Dedifferentiated amniotic fluid mesenchymal stem cell (primary cell): ENCODE measurements at regions not wholly inside any gene's neighbourhood (a gene's known extent, or its start where the extent isn't known, plus 50 kb on each side); places are given as distances from the start of the nearest gene placed in this dataset.

Experiments used
- DNase-seq: peaks from one replicate; pipeline ENCODE4 v3.0.0-alpha.2; 2016; ENCODE audit errors: extremely low spot score

GRCh38 chr22:44402196-44403111 is 89.7 kb upstream of the SHISAL1 start:
- DNase-seq = no peak

DNA sequence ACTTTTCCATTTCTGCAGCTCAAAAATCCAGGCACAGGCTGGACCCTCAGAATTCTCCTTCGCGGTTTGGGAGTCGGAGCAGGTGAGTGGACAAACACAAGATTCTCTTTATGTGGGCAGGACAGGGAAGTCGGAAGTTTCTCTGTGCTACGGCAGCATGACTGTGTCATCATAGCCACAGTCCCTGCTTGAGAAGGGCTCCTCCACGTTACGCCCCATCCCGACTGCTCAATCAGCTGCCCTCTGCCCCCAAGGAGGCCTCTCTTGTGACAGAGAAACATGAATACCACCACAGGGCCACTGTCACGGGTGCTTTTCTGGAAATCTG is 89.0 kb upstream of the SHISAL1 start:
- DNase-seq = no peak

GRCh38 chr22:44400763-44401060 is 88.0 kb upstream of the SHISAL1 start:
- DNase-seq = no peak

- no peak for DNase-seq
Observed at GRCh38 chr22:44399906-44400762, 87.4 kb upstream of the SHISAL1 start.

DNA sequence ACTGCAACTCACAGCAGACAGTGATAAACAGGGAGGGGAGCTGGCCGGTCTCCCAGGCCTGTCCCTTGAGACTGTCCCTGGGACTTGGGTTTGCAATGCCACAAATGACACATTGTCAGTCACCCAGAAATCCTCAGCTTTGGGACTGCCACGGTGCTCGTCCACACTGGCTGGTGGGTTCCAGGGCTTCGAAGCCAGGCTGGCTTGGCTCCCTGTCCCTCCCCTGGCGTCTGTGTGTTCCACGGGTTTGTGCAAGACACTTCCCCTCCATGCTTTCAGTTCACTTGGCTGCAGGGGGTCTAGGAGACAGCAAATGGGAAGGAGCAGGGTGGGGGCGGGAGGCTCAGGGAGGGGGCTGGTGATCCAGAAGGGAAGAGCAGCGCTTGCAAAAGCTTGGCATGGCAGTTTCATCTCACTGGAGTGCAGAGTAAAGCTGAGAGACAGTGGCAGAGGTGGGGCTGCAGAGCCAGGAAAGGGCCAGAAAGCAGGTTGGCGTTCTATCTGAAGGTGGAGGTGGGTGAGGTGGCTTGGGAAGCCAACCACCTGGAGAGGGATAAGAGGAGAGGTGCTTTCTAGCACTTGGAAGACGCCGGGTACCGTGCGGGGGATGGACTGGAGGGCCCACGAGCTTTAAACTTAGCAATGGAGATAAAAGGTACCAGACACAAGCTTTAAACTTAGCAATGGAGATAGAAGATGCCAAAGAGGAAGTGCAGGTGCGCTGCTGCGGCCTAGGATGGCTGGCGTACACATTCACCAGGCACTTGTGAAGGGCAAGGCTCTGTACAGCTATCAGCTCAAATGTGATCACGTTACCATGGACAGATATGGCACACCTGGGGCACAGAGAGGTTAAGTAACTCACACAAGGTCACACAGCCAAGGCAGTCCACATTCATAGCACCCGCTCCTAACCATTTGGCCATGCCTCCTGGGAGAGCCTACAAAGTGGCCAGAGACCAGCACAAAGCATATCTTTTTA is 86.4 kb upstream of the SHISAL1 start:
- no peak for DNase-seq

GRCh38 chr22:44396727-44397722 is 84.3 kb upstream of the SHISAL1 start:
- DNase-seq = no peak

- DNase-seq = no peak
Observed at GRCh38 chr22:44396021-44396726, 83.4 kb upstream of the SHISAL1 start.

DNA sequence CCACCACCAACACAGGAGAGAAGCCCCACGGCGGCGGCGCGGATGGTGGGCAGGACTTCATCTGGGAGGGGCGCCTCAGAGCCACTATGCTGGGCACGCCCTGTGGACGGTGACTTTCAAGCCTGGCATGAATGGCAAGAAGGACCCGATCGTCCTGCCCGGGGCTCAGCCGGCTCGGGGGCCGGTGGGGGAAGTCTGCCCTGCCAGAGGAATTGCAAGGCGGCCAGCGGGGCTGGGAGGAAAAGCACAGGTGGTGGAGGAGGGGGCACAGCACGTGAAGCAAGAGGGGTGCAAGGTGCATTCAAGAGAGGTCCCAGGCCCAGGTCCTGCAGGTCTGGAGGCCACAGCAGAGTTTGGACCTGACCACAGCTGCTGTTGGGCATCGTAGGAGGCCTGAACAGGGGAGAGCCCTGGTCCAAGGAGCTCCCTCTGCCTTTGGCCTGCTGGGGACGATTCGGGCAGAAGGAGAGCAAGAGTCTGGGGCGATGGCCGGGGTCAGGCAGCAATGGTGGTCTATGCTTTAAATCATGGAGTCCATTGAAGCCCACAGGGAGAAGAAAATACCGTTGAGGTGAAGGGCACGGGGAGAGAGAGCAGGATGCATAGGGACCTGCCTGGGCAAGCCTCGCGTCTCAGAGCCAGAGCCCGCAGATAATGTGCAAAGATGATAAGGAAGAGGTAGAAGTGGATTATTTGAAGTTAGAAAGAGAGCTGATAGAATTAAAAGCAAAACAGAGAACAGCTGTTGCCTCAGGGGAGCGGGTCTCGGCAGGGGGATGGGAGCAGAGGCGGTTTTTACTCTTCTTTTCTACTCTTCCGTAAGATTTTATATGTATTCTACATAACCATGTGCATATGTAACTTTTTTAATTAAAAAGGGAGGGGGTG is 82.6 kb upstream of the SHISAL1 start:
- no peak for DNase-seq

DNA sequence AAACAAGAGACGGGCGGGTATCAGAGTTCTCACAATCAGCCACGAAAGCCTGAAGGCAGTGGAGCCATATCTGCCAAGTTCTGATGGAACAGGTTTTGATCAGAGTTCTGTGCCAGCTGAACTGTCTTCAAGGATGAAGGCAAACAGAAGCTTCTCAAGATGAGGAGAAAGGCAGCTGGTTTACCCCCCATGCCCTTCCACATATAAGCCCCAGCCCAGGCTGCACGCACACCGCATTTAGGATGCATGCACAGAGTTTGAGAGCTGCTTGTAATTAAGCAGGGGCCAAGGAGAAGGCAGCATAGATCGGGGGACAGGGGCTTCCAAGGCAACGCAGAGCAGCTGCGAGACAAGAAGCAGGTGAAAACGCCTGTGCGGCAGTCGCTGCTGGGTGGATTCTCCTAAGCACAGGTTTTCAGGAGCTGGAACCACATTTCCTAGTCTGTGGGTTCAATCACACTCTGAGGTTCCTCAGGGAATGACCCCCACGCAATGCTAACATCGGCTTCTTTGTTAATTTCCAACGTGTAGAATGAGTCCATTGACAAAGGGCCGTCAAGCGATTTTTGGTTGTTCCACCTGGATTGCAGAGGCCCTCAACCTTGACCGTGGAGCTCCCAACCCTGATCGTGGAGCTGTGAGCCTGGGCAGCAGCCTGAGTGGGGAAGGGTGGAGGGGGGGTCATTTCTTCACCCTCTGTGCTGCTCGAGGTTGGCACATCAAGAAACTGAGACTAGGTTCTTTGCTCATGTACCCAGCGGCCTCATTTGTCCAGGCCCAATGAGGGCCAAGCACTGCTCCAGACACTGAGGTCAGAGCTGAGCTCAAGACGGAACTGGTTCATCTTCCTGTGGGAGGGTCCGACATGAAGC is 81.7 kb upstream of the SHISAL1 start:
- DNase-seq = no peak

GRCh38 chr22:44393066-44393465 is 80.3 kb upstream of the SHISAL1 start:
- no peak for DNase-seq

- DNase-seq = no peak
Observed at GRCh38 chr22:44392446-44392921, 79.7 kb upstream of the SHISAL1 start.

DNA sequence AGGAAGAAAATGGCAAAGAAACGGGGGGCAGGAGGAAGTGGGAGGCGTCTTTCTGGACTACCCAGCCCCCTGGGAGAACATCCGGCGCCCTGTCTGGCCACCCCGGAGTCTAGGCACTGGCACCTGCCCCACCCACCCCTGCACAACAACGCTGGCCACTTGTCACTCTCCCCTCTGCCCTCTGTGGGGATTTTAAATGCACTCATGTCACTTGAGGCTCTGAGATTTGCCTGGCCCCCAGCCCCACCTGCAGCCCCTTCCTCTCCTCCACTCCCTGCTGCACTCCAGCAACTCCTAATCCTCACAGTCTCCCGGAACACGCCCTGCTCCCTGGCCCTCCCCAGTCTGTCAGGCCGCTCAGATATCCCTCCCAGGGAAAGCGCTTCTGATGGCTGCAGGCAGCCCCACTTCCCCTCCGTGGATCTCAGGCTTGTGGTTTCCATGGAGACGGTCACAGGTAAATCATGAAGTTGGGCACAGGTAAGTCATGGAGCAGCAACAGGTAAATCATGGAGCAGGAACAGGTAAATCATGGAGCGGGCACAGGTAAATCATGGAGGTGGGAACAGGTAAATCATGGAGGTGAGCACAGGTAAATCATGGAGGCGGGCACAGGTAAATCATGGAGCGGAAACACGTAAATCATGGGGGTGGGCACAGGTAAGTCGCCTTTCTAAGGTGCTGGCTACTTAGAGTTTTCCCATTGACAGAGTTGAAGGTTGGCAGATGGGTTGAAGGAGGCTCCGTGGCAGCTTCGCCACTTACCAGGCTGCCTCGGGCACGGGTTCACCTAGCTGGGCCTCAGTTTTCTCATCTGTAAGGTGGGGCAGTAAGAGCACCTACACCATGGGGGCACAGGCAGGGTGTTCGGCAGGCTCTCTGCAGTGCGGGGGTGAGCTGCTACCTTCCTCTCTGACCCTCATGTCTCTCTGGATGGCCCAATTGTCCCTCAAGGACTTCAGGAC is 79.0 kb upstream of the SHISAL1 start:
- no peak for DNase-seq

DNA sequence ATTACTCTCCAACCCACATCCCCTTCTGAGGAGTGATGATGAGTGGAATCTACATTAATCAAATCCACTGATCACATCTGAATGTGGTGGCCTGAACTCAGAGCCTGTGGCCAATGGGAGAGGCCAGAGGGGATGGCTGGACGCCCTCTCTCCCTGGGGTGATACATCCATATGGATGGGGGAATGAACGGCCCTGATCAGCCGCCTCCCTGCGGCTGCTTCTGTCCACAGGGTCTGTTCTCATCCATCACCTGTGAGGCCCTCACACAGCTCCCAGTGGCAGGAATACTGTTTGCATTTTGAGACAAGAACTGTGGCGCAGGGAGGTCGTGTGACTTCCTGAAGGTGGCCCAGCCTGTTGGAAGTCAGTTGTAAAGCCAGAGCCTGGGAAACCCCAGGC is 78.3 kb upstream of the SHISAL1 start:
- no peak for DNase-seq

DNA sequence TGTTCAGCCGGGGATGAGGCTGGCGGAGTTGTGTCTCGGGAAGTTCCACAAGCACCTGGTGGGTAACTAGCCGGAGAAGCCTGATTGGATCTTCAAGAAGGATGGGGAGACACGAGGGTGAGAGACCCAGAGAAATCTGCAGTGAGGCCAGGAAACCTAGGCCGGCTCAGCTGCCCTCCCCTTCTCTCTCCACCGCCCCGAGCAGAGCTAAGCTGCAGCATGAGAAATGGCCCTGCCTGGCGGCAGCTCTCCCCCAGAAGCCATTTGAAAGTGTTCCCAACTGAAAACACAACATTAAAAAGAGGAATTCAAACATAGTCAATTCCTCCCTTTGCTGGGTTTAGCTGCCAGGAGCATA is 77.8 kb upstream of the SHISAL1 start:
- no peak for DNase-seq

DNA sequence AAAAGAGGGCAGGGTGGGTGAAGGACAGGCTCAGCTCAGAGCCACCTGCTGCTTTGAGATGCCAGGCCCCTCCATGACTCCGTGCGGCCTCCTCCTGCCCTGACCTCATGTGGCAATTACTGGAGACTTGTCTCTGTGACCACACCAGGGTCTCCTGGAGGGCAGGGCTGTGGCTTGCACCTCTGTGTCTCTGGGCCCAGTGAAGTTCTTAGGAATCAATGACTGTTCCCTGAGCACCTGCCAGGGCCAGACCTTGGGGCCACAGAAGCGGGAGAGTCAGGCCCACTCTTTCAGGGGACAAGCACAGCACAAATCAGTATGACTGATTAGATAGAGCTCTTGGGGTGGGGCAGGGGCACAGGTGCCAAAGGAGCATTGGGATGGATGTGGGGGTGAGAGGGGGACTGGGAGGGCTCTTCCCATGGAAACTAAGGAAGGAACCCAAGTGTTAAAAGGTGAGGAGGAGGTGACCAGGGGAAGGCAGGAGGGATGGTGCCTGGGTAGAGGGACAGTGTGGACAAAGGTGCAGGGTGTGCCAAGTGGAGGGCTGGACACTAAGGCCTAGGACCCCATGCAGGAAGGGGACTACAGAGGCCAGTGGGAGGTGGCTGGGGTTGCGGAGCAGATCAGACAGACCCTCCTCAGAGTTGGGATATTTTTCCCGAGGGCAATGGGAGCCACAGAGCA is 77.3 kb upstream of the SHISAL1 start:
- DNase-seq = no peak

GRCh38 chr22:44389181-44389580 is 76.4 kb upstream of the SHISAL1 start:
- DNase-seq = no peak
